ENCODE measurements at regions not wholly inside any gene's neighbourhood (a gene's known extent, or its start where the extent isn't known, plus 50 kb on each side); places are given as distances from the start of the nearest gene placed in this dataset.
"Not testable (repeated sequence)": the region's sequence is repeated elsewhere in the genome, so short reads cannot be mapped to it uniquely, and the experiment has no call there.

DNA sequence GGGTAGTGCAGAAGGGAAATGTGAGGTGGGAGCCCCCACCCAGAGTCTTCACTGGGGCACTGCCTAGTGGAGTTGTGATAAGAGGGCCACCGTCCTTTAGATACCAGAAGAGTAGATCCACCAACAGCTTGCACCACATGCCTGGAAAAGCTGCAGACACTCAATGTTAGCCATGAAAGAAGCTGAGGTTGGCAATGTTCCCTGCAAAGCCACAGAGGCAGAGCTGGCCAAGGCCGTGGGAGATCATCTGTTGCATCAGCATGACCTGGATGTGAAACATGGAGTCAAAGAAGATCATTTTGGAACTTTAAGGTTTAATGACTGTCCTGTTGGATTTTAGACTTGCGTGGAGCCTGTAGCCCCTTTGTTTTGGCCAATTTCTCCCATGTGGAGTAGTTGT lies 468.4 kb upstream of the FOXG1 start:
- DNase-seq: no peak

DNA sequence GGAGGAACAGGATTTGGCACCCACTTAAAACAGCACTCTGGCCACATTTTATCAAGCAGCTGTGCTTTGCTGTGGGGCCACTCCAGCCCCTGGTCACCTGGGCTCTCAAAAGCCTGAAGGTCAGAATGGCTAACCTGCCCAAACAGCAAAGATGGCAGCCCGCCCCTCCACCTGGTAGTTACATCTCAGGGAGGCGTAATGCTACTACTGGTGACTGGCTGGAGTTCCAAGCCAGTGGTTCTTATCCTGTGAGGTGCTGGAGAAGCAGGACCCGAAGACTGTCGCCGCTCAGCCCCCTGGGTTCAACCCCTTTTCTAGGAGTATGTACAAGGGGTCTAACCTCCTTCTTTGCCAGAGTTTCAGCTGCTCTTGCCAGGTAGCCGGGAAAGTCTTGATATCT lies 467.4 kb upstream of the FOXG1 start:
- no peak for DNase-seq

DNA sequence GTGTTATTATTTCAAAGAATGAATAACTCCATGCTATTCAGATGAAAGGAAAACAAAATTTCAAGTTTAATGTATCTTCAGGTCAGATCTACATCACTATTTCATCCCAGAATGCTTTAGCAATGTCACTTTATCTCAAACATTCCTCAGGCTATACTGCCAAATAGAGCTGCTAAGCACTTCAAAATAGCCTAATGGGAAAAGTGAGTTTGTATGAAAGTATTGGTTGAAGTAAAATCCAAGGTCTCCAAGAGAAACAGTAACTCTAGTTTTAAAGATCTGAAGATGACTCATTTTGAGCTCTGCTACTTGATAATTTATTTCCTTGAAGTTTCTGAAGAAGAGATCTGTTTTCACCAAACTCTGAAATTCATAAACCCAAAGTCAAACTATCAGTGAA lies 466.2 kb upstream of the FOXG1 start:
- no peak for DNase-seq

DNA sequence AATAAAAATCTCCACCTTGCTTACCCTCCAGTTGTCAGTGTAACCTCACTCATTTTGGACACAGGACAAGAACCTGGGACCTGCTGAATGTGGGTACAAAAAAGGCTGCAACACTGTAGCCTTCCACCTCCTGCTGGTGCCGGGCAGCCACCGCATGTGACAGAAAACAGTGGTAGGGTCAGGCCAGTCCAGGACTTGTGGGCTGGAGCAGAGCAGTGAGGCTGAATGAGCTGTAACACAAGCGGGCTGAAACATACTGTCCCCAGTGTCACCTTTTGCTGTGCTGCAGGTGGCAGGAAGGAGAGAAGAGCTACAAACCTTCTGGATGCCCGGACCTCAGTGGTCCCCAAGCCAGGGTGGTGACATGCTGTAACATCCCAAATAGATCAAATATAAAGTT lies 465.4 kb upstream of the FOXG1 start:
- DNase-seq: no peak

DNA sequence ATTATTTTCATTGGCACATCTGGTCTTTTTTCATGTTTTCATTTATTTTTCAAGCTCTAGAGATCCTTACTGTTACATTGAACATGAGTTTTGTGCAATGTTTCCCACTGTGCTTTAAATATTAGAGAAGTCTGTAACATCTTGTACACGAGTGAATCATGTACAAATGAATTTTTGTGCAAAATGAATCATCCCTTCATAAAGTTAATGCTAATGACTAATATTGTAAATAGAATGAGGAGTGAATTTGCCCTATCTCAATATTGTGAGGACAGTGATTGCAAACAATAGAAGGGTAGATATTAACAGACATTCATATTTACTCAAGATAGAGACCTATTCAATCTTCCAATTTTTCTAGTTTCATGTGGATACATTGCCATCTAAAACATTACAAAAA lies 463.3 kb upstream of the FOXG1 start:
- DNase-seq: no peak

DNA sequence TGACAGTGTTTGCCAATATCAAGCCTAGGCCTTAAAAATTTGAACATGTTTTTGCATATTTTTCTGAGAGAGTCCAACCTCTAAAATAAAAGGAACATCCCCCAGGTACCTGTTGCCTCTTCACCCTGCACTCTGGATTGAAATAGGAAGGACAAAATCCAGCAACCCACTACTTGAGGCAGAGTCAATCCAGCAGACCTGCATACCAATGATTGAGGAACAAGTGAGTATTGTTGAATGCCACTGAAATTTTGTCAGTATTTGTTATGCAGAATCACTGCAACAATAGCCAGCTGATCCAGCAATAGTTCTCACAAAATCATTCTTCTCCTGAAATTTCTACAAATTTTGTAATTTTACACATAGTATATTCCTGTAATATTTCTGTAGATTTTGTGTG lies 460.6 kb upstream of the FOXG1 start:
- no peak for DNase-seq

DNA sequence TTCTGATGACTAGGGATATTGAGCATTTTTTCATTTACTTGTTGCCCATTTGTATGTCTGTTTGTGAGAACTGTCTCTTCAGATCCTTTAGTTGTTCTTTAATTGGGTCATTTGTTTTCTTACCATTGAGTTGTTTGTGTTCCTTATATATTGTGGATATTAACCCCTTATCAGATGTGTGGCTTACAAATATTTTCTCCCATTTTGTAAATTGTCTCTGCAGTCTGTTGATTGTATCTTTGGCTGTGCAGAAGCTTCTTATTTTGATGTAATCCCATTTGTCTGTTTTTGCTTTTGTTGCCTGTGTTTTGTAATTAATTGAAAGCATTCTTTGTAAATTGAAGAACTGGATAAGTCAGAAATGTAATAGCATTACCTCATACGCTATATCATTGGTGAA lies 459.1 kb upstream of the FOXG1 start:
- DNase-seq: no peak

DNA sequence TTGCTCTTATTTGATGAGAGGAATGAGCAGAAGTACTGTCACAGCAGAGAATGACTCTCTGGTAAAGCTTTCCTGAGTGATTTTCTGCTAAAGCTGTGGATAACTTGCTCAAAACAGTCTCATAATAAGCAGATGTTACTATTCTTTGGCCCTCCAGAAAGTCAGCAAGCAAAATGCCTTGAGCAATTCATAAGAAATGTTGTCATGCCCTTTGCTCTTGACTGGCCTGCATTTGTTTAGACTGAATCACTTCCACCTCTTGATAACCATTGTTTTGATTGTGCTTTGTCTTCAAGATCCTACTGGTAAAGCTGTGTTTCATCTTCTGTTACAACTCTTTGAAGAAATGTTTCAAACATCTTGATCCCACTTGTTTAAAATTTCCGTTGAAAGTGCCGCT lies 457.9 kb upstream of the FOXG1 start:
- no peak for DNase-seq

DNA sequence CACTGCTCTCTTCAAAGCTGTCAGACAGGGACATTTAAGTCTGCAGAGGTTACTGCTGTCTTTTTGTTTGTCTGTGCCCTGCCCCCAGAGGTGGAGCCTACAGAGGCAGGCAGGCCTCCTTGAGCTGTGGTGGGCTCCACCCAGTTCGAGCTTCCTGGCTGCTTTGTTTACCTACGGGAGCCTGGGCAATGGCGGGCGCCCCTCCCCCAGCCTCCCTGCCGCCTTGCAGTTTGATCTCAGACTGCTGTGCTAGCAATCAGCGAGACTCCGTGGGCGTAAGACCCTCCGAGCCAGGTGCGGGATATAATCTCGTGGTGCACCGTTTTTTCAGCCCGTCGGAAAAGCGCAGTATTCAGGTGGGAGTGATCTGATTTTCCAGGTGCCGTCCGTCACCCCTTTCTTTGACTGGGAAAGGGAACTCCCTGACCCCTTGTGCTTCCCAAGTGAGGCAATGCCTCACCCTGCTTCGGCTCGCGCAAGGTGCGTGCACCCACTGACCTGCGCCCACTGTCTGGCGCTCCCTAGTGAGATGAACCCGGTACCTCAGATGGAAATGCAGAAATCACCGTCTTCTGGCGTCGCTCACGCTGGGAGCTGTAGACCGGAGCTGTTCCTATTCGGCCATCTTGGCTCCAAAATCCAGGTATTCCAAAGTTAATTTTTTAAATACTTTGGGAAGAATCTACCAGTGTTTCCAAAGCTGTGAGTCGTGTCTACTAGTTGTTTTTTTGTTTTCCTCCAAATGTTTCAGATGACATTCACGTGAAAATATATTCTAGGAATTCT lies 448.5 kb upstream of the FOXG1 start:
- DNase-seq: not testable (repeated sequence)

DNA sequence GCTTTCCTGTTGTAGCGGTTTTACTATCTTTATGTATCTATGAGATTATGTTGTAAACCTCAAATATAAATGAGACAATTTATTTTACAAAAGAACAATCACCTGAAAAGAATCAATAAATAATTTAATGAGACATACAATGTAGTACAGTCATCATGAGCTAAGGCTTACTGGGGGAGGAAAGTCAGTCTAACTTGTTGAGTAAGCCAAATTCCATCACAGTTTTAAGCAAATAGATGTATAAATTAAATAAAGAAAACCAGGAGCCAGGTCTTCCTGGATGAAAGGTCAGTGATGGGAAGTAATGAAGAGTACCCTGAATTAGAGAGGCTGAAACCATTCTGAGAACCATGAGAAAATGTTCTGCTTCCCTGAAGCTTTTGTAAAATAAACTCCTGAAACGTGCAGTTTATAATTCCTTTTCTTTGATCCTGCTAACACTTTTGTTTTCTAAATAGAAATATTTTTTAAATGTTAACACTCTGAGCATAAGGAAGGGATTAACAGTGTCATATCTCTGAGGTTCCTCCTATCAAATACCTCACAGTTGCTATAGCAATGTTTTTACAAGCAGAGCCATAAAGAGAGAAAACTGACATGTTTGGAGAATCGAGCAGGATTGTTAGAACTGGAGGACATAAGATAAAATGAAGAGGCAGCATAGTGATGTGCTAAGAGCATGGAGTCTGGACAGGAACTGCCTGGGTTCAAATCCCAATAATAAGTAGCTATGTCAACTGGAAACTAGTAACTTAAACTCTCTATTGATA lies 444.9 kb upstream of the FOXG1 start:
- no peak for DNase-seq

DNA sequence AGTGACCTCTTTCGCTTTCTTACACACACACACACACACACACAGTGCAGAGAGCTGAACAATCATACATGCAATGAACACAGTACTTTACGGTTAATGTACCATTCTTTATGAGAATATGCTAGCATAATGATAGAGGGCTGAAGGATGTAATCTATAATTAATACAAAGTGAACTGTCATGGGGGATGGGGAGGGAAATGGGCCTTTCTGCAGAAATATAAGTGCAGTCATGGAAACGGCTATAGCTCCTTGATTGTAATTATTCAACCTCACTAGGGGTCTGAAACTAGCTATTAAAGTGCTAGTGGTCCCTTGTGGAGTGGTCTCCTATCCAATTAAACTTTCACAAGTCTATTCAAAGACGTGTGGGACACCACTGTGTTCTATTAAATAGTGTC lies 443.2 kb upstream of the FOXG1 start:
- no peak for DNase-seq

DNA sequence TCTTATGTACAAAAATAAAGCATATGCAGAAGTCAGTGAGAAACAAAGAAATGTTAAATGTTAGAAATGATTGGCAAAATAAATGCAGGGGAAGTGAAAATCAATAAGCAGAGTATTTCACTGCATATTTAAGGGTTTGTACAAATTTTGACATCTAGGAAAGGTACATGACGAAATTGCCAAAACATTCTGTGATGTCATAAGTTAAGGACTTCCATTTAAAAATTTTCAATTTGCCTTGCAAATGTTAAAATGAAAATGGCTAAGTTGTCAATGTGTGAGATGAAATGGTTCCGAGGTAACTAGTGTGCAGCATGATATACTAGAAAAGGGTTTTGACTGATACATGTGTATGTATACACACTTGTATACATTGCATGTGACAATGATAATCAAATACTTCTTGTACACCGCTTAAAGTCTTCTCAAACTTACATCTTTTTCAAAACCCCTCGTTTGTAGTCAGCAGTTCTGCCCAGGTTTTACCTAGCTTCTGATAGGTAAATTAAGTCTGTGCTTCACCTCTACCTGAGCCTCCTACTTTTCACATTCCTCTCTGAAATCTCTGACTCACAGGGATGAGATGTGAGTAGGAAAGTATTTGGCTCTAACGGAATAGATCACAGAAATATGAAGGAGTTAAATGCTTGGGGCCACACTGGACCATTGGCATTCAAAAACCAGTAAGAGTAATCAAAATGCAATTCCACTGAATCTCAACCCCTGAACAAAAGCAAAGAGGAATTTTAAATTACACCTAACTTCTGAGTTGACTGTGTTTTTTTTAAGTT lies 442.4 kb upstream of the FOXG1 start:
- DNase-seq: no peak

DNA sequence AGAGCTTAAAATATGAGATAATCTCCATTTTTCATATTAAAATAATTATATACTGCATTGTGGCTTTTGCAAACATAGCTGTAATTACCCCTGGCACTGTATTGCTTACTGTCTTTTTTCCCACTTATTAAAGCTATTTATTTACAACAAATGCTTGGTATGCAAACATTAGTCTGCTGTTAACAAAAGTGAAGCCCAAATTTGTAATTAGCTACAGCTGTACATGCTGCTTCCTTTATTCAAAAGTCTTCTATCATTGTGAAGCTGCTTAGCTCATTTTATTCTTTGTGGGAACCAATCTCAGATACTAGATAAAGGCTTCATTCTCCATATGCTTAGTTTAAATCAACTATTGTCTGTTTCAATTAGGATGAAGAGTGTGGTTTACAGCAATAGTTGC lies 425.8 kb upstream of the FOXG1 start:
- no peak for DNase-seq

DNA sequence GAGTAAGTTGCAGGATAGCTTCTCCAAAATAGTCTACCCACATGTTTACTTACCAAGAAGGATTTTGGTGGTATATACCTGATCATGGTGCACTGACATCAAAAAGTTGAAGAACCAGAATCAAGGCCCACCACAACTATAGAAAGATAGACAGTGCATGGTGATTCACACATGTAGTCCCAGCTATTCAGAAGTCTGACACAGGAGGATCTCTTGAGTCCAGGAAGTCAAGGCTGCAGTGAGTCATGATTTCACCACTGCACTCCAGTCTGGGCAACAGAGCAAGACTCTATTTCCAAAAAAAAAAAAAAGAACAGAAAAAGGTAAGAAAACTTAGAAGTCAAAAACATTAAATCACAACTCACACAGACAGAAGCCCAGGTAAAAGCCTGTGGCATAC lies 422.2 kb upstream of the FOXG1 start:
- DNase-seq: no peak

DNA sequence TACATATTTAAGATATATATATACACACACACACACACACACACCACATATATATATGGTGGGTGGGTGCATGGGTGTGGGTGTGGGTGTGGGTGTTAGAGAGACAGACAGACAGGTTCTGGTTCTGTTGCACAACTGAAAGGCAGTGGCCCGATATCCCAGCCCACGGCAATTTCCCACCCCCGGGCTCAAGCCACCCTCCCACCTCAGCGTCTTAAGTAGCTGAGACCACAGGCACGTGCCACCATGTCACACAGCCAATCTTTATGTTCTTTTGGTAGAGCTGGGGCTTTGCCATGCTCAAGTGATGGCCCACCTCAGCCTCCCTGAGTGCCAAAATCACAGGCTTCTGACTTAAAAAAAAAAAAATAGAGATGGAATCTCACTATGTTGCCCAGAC lies 417.8 kb upstream of the FOXG1 start:
- no peak for DNase-seq

DNA sequence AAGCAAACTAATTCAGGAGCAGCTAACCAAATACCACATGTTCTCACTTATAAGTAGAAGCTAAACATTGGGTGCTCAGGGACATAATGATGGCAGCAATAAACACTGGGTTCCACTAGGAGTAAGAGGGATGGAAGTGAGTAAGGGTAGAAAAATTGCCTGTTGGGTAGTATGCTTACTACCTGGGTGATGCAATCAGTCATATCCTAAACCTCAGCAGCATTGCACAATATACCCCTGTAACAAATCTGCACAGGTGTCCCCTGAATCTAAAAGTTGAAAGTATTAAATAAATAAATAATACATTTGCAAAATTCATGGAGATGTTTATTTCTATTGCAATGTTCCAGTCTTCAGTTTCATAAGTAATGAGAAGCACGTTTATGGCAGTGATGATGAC lies 409.8 kb upstream of the FOXG1 start:
- DNase-seq: no peak

DNA sequence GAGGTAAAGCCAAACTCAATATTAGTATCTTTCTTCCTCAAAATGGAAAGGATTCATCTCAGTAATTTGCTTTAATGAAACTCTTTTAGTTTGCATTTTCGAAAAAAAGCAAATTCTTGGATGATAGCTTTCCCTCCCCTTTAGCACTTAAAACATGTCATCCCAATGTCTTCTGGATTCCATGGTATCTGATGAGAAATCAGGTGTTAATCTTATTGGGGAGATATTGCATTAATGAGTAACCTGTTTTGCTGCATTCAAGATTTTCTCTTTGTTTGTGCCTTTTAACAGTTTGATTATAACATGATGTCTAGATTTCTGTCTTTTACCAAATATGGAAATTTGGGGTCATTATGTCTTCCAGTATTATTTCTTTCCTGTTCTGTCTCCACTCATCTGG lies 405.1 kb upstream of the FOXG1 start:
- DNase-seq: no peak

DNA sequence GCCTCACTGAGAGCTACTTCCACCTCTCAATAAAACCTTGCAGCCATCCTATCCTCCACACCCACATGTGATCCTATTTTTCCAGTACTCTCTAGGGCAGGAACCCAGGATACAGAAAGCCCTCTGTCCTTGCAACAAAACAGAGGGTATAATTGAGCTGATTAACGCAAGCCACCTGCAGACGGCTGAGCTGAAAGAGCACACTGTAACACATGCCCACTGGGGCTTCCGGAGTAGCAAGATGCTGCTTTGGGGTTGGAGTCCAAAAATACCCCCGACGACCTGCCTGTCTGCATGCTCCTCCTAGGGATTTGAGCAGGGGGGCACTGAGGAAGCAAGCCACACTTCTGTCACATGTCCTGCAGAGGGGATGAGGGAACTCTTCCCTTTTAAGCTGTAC lies 401.1 kb upstream of the FOXG1 start:
- no peak for DNase-seq

DNA sequence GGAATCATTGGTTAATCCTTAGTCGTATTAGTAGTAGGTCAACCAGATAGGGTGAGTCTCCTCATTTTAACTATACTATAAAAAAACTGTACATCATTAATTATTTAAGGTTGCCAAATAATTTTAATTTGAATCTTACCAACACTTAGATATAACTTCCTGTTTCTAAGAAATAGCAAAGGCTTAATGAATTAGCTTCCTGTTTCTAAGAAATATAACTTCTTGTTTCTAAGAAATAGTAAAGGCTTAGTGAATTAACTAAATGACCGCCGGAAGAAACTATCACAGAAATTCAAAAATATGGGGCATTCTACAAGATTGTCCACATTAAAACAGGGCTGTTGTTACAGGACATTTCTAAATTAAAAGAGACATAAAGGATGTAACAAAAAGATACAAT lies 392.9 kb upstream of the FOXG1 start:
- no peak for DNase-seq

DNA sequence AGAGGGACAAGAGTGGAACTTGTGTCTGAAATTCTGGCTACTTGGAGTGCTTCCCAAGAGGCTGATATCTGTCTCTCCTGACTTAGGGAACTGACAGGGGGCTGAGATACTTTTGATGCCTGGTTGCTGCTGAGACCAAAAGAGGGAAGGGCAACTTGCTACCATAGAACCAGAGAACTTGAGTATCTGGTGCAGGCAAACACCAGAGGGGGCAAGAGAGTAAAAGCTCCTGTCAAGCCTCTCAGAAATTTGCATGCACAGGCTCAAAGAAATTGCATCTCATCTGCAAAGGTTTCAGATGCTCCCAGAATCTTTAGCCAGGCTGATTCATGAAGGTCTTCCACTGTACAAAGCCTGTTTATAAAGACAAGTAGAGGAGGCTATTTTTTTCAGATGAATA lies 391.3 kb upstream of the FOXG1 start:
- no peak for DNase-seq

DNA sequence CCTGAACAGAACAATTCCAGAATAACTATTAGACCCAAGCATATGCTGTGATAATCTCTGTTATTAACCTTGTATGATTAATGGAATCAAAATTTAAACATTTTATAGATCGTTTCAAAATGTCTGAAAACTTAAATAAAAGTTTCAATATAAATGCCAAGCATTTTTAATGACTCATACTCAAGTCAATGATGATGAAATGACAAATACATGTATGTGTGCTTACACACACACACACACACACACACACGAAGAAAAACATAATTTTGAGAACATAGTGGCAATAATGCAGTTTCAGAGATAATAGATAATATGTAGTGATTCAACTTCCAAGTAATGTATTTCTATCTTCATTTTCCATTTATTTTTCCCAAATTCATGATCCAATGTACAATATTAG lies 384.9 kb upstream of the FOXG1 start:
- DNase-seq: no peak

DNA sequence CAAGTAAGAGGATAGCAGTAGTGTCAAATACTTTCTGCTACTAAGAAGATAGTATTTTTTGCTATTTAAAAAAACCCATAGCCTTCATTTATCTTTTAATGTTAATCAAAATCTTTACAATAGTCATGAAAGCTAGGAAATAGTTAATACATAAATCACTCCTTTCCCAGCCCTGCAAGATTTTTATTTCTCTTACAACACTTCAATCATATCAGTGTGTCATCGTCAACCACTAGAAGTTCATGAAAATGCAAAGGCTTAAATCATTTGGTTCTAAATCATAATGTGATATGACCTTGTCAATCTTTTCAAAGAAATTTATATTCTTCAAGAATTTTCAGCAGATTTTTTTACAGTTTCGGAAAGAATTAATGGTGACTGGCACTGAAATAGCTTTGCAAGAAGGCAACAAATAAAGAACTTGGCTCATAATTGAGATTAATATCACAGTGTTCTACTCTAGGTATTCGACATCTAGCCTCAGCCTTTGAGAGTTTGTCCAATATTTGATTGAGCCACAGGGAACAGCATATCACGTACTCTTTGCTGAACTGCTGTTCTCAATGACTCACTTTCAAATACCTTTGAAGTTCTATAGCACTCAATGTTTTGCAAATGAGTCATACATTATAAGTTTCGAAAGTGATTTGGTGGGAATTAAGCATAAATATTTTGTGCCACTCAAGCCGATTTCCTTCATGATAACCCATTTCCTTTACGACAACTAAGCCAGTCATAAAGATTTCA lies 384.0 kb upstream of the FOXG1 start:
- no peak for DNase-seq

DNA sequence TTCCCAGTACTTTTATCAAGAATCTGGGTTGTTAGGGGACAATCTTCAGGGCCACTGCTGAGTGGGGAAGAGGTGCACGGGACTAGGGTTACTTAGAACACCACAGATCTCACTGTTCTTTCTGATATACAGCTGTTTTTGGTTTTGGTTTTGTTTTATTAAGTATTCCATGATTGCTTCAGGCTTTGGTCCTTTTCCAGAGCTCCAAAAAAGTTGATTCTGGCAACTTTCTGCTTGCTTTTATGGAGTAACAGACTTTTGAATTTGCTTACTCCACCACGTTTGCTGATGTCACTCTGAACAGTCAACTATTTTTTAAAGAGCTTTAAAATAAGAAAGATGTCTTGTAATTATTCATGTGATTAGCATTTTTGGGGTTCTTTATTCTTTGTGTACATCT lies 368.1 kb upstream of the FOXG1 start:
- DNase-seq: no peak
